HUES6 (cell line): ENCODE measurements at regions not wholly inside any gene's neighbourhood (a gene's known extent, or its start where the extent isn't known, plus 50 kb on each side); places are given as distances from the start of the nearest gene placed in this dataset.

Experiments
- H3K27ac ChIP-seq: 2 replicates; pipeline ENCODE4 v1.7.0; 2013; ENCODE audit warnings: low read depth, mild to moderate bottlenecking, low read length, inconsistent platforms
- H3K27me3 ChIP-seq: 2 replicates; pipeline ENCODE4 v1.6.1; 2013; ENCODE audit warnings: low read length; ENCODE audit not compliant: control insufficient read depth, insufficient read depth
- H3K36me3 ChIP-seq: 2 replicates; pipeline ENCODE4 v1.6.1; 2013; ENCODE audit warnings: low read length; ENCODE audit not compliant: control insufficient read depth, insufficient read depth
- H3K4me1 ChIP-seq: 2 replicates; pipeline ENCODE4 v1.6.1; 2013; ENCODE audit warnings: low read length; ENCODE audit not compliant: control insufficient read depth, insufficient read depth
- H3K4me3 ChIP-seq: 2 replicates; pipeline ENCODE4 v1.5.1; 2013; ENCODE audit warnings: low read depth, low read length
- H3K9ac ChIP-seq: one replicate; pipeline ENCODE4 v1.6.1; 2013; ENCODE audit warnings: mild to moderate bottlenecking, low read length
- H3K9me3 ChIP-seq: 2 replicates; pipeline ENCODE4 v1.6.1; 2013; ENCODE audit warnings: low read depth, low read length; ENCODE audit not compliant: control insufficient read depth, insufficient read depth

GRCh38 chr15:35991386-35991785 is 445.4 kb upstream of the DPH6 start:
- H3K4me3 ChIP-seq, result no peak overlapping the region
- H3K4me1 ChIP-seq, result no peaks in the 10 kb centered on the region
- H3K36me3 ChIP-seq, result no peaks in the 10 kb centered on the region
- H3K9me3 ChIP-seq, result no peaks in the 10 kb centered on the region
- H3K27ac ChIP-seq, result no peak overlapping the region
- no peaks in the 10 kb centered on the region for H3K27me3 ChIP-seq
- no peak overlapping the region for H3K9ac ChIP-seq

GRCh38 chr15:35992791-35993190 is 446.8 kb upstream of the DPH6 start:
- Histone ChIP-seq H3K4me3 (no peak overlapping the region), H3K36me3 (no peaks in the 10 kb centered on the region), H3K9me3 (no peaks in the 10 kb centered on the region), H3K4me1 (no peaks in the 10 kb centered on the region), H3K27me3 (no peaks in the 10 kb centered on the region), H3K9ac (no peak overlapping the region), H3K27ac (no peak overlapping the region)

GRCh38 chr15:35993196-35993595 is 447.2 kb upstream of the DPH6 start:
- Histone ChIP-seq H3K9me3 (no peaks in the 10 kb centered on the region), H3K27ac (no peak overlapping the region), H3K9ac (no peak overlapping the region), H3K36me3 (no peaks in the 10 kb centered on the region), H3K27me3 (no peaks in the 10 kb centered on the region), H3K4me1 (no peaks in the 10 kb centered on the region), H3K4me3 (no peak overlapping the region)

- Histone ChIP-seq H3K9me3 (no peaks in the 10 kb centered on the region), H3K36me3 (no peaks in the 10 kb centered on the region), H3K4me3 (no peak overlapping the region), H3K9ac (no peak overlapping the region), H3K4me1 (0 out of 2 replicates have a peak, but pooled peaks cover 4% of the 10 kb centered on the region), H3K27ac (no peak overlapping the region), H3K27me3 (no peaks in the 10 kb centered on the region)
Measured at GRCh38 chr15:35994876-35995275, 448.9 kb upstream of the DPH6 start.

- no peaks in the 10 kb centered on the region for H3K9me3 ChIP-seq
- peaks cover 4% of the 10 kb centered on the region; the same call in 1 of the 2 replicates for H3K4me1 ChIP-seq
- H3K27me3 ChIP-seq, result no peaks in the 10 kb centered on the region
- H3K36me3 ChIP-seq, result no peaks in the 10 kb centered on the region
- H3K4me3 ChIP-seq, result no peak overlapping the region
- no peak overlapping the region for H3K9ac ChIP-seq
- no peak overlapping the region for H3K27ac ChIP-seq
Measured at GRCh38 chr15:35998663-35999602, 453.0 kb upstream of the DPH6 start.

GRCh38 chr15:36004891-36005490 is 459.0 kb upstream of the DPH6 start:
- Histone ChIP-seq H3K9ac (no peak overlapping the region), H3K9me3 (peaks cover 10% of the 10 kb centered on the region; the same call in 1 of the 2 replicates), H3K27ac (no peak overlapping the region), H3K36me3 (no peaks in the 10 kb centered on the region), H3K4me3 (no peak overlapping the region), H3K4me1 (no peaks in the 10 kb centered on the region; the same call in 1 of the 2 replicates), H3K27me3 (no peaks in the 10 kb centered on the region)

- H3K27ac ChIP-seq, result no peak overlapping the region
- H3K9ac ChIP-seq, result no peak overlapping the region
- H3K4me1 ChIP-seq, result no peaks in the 10 kb centered on the region; the same call in 1 of the 2 replicates
- no peaks in the 10 kb centered on the region for H3K27me3 ChIP-seq
- H3K36me3 ChIP-seq, result no peaks in the 10 kb centered on the region
- peaks cover 10% of the 10 kb centered on the region; the same call in 1 of the 2 replicates for H3K9me3 ChIP-seq
- no peak overlapping the region for H3K4me3 ChIP-seq
Measured at GRCh38 chr15:36005542-36005941, 459.6 kb upstream of the DPH6 start.

- no peak overlapping the region for H3K9ac ChIP-seq
- no peak overlapping the region for H3K4me3 ChIP-seq
- no peaks in the 10 kb centered on the region for H3K27me3 ChIP-seq
- H3K4me1 ChIP-seq, result no peaks in the 10 kb centered on the region
- no peak overlapping the region for H3K27ac ChIP-seq
- H3K9me3 ChIP-seq, result peaks cover 10% of the 10 kb centered on the region; the same call in 1 of the 2 replicates
- no peaks in the 10 kb centered on the region for H3K36me3 ChIP-seq
Measured at GRCh38 chr15:36007699-36008098, 461.7 kb upstream of the DPH6 start.

- H3K4me1 ChIP-seq, result no peaks in the 10 kb centered on the region
- peaks cover 10% of the 10 kb centered on the region; the same call in 1 of the 2 replicates for H3K9me3 ChIP-seq
- H3K36me3 ChIP-seq, result no peaks in the 10 kb centered on the region
- no peak overlapping the region for H3K4me3 ChIP-seq
- no peak overlapping the region for H3K27ac ChIP-seq
- no peaks in the 10 kb centered on the region for H3K27me3 ChIP-seq
- no peak overlapping the region for H3K9ac ChIP-seq
Measured at GRCh38 chr15:36008719-36009118, 462.8 kb upstream of the DPH6 start.

- Histone ChIP-seq H3K27ac (no peak overlapping the region), H3K4me1 (no peaks in the 10 kb centered on the region), H3K4me3 (no peak overlapping the region)
Measured at GRCh38 chr15:36024031-36024688, 478.2 kb upstream of the DPH6 start.

More at GRCh38 chr15:36024031-36024688, 478.2 kb upstream of the DPH6 start:
- Histone ChIP-seq H3K36me3 (no peaks in the 10 kb centered on the region), H3K27me3 (no peaks in the 10 kb centered on the region), H3K9ac (no peak overlapping the region), H3K9me3 (no peaks in the 10 kb centered on the region)
